Osteoblast (primary cell): ENCODE measurements at regions not wholly inside any gene's neighbourhood (a gene's known extent, or its start where the extent isn't known, plus 50 kb on each side); places are given as distances from the start of the nearest gene placed in this dataset.

ENCODE experiments used
- DNase-seq: peaks from one replicate; pipeline ENCODE4 v3.0.0; 2011; ENCODE audit warnings: low spot score, mixed read lengths; ENCODE audit not compliant: insufficient read length; ENCODE audit errors: missing footprints
- H2AFZ ChIP-seq: 2 replicates; pipeline ENCODE4 v1.6.0; 2011; ENCODE audit warnings: mild to moderate bottlenecking, low read length
- H3K27ac ChIP-seq: 2 replicates; pipeline ENCODE4 v1.5.1; 2011; ENCODE audit warnings: mild to moderate bottlenecking, low read depth, low read length, moderate library complexity
- H3K27me3 ChIP-seq: 2 replicates; pipeline ENCODE4 v1.6.0; 2012; ENCODE audit warnings: mild to moderate bottlenecking, control low read depth, inconsistent platforms, low read length, moderate library complexity; ENCODE audit not compliant: insufficient read depth
- H3K36me3 ChIP-seq: 2 replicates; pipeline ENCODE4 v1.5.1; 2011; ENCODE audit warnings: mild to moderate bottlenecking, low read length, control low read depth, moderate library complexity; ENCODE audit not compliant: insufficient read depth
- H3K4me1 ChIP-seq: 2 replicates; pipeline ENCODE4 v1.5.1; 2011; ENCODE audit warnings: mild to moderate bottlenecking, low read length, control low read depth, moderate library complexity; ENCODE audit not compliant: insufficient read depth
- H3K4me2 ChIP-seq: 2 replicates; pipeline ENCODE4 v1.6.0; 2011; ENCODE audit warnings: mild to moderate bottlenecking, low read length; ENCODE audit not compliant: insufficient read depth
- H3K4me3 ChIP-seq: fragments of 200-600 bp; sonication (generic); 3 replicates; pipeline ENCODE4 v1.5.1; 2012; ENCODE audit warnings: mild to moderate bottlenecking, low read length, inconsistent platforms; ENCODE audit not compliant: insufficient read depth
- H3K79me2 ChIP-seq: 2 replicates; pipeline ENCODE4 v1.6.0; 2012; ENCODE audit warnings: mild to moderate bottlenecking, low read length, control low read depth, inconsistent platforms; ENCODE audit not compliant: insufficient read depth
- H3K9me3 ChIP-seq: 2 replicates; pipeline ENCODE4 v1.5.1; 2011; ENCODE audit warnings: low read depth, low read length, control low read depth
- H4K20me1 ChIP-seq: 2 replicates; pipeline ENCODE4 v1.6.0; 2012; ENCODE audit warnings: mild to moderate bottlenecking, low read length, control low read depth; ENCODE audit not compliant: insufficient read depth
- TF ChIP-seq, protein P1 (sequence below): IDR thresholded peaks from 2 replicates; pipeline ENCODE4 v1.5.1; 2011; ENCODE audit warnings: mild to moderate bottlenecking, low read depth, low read length, moderate library complexity; ENCODE audit errors: extremely low read depth

DNA sequence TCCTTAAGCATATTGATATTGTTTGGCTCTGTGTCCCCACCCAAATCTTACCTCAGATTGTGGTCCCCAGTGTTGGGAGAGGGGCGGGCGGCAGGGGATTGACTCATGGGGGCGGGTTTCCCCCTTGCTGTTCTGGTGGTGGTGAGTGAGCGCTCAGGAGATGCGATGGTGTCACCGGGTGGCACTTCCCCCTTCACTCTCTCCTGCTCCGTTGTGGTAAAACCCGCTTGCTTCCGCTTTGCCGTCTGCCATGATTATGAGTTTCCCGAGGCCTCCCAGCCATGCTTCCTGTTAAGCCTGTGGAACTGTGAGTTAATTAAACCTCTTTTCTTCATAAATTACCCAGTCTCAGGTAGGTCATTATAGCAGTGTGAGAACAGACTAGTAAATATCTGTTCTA is 229.1 kb downstream of the IRX2 start:
- Histone ChIP-seq H3K4me3 (no peak overlapping the region), H3K27me3 (no peaks in the 10 kb centered on the region), H3K4me2 (no peak overlapping the region), H3K9me3 (peaks cover 2% of the 10 kb centered on the region), H4K20me1 (no peaks in the 10 kb centered on the region), H3K4me1 (no peaks in the 10 kb centered on the region), H3K36me3 (no peaks in the 10 kb centered on the region), H3K27ac (no peak overlapping the region), H2AFZ (no peak overlapping the region), H3K79me2 (no peaks in the 10 kb centered on the region)
- DNase-seq = no peak
- TF ChIP-seq, protein P1, sequence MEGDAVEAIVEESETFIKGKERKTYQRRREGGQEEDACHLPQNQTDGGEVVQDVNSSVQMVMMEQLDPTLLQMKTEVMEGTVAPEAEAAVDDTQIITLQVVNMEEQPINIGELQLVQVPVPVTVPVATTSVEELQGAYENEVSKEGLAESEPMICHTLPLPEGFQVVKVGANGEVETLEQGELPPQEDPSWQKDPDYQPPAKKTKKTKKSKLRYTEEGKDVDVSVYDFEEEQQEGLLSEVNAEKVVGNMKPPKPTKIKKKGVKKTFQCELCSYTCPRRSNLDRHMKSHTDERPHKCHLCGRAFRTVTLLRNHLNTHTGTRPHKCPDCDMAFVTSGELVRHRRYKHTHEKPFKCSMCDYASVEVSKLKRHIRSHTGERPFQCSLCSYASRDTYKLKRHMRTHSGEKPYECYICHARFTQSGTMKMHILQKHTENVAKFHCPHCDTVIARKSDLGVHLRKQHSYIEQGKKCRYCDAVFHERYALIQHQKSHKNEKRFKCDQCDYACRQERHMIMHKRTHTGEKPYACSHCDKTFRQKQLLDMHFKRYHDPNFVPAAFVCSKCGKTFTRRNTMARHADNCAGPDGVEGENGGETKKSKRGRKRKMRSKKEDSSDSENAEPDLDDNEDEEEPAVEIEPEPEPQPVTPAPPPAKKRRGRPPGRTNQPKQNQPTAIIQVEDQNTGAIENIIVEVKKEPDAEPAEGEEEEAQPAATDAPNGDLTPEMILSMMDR = no peak

DNA sequence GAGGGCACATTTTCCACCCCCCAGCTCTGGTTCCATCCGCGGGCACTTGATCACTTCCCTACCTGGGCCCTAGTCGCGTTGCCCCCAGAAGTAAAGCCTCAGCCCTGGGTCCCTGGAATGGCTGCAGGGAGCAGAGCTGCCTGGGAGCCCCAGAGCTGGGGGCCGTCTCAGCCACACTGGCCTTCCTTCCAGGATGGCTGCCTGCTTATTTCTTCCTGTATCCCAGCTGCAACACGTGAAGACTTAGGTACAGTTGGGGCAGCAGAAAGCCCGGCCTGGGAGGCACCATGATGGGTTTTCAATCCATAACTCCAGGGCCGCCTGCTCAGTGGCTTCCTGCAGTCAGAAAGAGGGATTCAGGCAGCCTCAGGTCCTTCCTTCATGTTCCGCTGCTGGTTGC is 232.3 kb downstream of the IRX2 start:
- Histone ChIP-seq H3K79me2 (no peaks in the 10 kb centered on the region), H3K4me1 (no peaks in the 10 kb centered on the region), H3K27ac (no peak overlapping the region), H3K27me3 (no peaks in the 10 kb centered on the region), H3K4me2 (no peak overlapping the region), H3K4me3 (no peak overlapping the region), H2AFZ (no peak overlapping the region), H3K36me3 (no peaks in the 10 kb centered on the region), H3K9me3 (peaks cover 2% of the 10 kb centered on the region), H4K20me1 (no peaks in the 10 kb centered on the region)
- no peak for DNase-seq
- TF ChIP-seq, protein P1 = no peak

DNA sequence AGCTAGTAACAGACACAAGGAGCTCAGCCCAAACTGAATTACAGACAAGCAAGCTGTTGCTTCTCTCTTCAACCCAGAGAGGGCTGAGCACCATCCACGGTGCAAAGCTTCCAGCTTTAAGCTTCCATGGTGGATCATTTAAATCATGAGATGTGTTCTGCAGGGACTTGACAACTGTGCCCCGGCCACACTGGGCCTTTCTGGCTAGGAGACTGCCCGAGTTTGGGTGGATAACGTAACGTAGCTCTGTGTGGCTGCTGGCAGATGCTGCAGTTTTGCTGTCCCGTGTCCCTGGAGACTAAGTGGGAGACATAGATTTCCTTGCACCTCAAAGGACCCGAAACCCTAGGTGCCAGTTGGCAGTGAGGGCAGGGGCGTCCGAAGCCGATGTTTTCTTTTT is 234.0 kb downstream of the IRX2 start:
- TF ChIP-seq, protein P1 = no peak
- H3K27ac ChIP-seq = no peak overlapping the region
- H3K4me3 ChIP-seq = no peak overlapping the region
- no peak for DNase-seq
- H4K20me1 ChIP-seq = no peaks in the 10 kb centered on the region
- H3K9me3 ChIP-seq = peaks cover 2% of the 10 kb centered on the region
- no peaks in the 10 kb centered on the region for H3K27me3 ChIP-seq
- H3K4me2 ChIP-seq = no peak overlapping the region
- no peaks in the 10 kb centered on the region for H3K79me2 ChIP-seq
- no peaks in the 10 kb centered on the region for H3K36me3 ChIP-seq
- H2AFZ ChIP-seq = no peak overlapping the region
- H3K4me1 ChIP-seq = no peaks in the 10 kb centered on the region

DNA sequence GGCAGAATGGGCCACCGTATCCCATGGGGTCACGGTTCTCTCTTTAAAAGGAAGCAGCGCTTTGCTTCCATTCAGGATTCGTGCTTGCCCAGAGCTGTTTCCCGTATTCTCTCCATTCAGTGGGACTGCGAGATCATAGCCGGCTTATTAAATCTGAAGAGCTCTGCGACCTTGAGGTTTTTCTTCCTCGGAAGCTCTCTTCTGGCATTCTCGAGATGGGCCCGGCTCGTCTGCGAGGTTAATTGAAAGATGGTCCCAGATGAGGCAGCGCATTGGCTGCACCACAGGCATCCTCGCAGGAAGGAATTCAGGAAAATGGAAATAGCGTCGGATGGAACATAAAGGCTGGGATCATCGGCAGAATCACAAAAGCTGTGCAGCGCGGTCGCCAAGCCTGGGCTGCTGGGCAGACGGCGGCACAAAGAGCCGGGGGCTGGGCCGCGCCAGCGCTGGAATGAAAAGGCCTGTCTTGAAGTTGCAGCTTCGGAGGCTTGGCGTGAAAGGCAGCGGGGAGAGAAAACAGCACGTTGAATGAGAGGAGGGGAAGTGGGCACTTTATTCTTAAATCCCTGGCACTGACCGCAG is 236.2 kb downstream of the IRX2 start:
- Histone ChIP-seq H3K4me2 (no peak overlapping the region), H3K4me1 (no peaks in the 10 kb centered on the region), H3K36me3 (no peaks in the 10 kb centered on the region), H3K79me2 (no peaks in the 10 kb centered on the region), H2AFZ (no peak overlapping the region), H3K4me3 (no peak overlapping the region), H4K20me1 (no peaks in the 10 kb centered on the region), H3K9me3 (peaks cover 2% of the 10 kb centered on the region), H3K27me3 (no peaks in the 10 kb centered on the region), H3K27ac (no peak overlapping the region)
- no peak for DNase-seq
- TF ChIP-seq, protein P1 = no peak
